ENCODE measurements at regions not wholly inside any gene's neighbourhood (a gene's known extent, or its start where the extent isn't known, plus 50 kb on each side); places are given as distances from the start of the nearest gene placed in this dataset.

DNA sequence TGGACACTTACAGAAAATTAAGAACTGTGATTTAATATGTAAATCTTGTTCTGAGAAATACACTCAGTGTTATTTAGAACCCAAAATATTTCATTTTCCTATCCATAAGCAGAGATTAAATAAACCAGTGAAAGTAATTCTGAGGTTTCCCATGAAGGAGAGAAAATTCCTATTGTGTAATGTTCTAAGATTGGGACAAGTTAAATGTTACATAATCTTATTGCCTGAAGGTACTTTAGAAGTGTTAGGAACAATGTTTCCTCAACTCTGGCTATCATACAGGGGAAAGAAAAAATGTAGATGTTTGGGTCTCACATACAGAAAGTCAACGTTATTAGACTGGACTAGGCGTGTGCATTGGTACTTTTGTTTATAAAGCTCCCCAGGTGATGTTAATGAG, 281.9 kb upstream of the SYT10 start:
- TF ChIP-seq FOSL1 (IDR thresholded peaks at IDR 0.05; ENCODE audit: low read depth) (no peak), RAD21 (IDR thresholded peaks at IDR 0.05; ENCODE audit: low read depth) (no peak), ZFX (IDR thresholded peaks at IDR 0.05) (no peak), SIN3A (IDR thresholded peaks at IDR 0.05; ENCODE audit: low read depth) (no peak), POLR2AphosphoS5 (IDR thresholded peaks at IDR 0.05; ENCODE audit: low read depth, low read length) (no peak)
- TF ChIP-seq, protein P1, sequence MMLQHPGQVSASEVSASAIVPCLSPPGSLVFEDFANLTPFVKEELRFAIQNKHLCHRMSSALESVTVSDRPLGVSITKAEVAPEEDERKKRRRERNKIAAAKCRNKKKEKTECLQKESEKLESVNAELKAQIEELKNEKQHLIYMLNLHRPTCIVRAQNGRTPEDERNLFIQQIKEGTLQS (IDR thresholded peaks at IDR 0.05), result no peak
- no peak for ATAC-seq
- Histone ChIP-seq H3K9me2 (ENCODE audit: insufficient read depth) (no peaks in the 10 kb centered on the region), H3K9ac (ENCODE audit: low read length) (no peak overlapping the region), H3K9me3 (ENCODE audit: control insufficient read depth in 1 of 2, insufficient read depth in 1 of 2, low read depth in 1 of 2, low read length in 2 of 2) (peaks cover 0 to 24% of the 10 kb centered on the region in 2 experiments; a peak in 2 of 4 replicates), H2AFZ (ENCODE audit: low read depth, low read length, poor library complexity, severe bottlenecking) (no peak overlapping the region), H3K4me2 (ENCODE audit: low read length) (no peak overlapping the region), H3K27me3 (ENCODE audit: insufficient read depth, low read length) (no peaks in the 10 kb centered on the region), H3K4me3 (replicated peaks in 1 of 2; ENCODE audit: low read depth in 1 of 2, low read length in 2 of 2) (no peak overlapping the region), H3K79me2 (ENCODE audit: insufficient read depth, low read length) (no peaks in the 10 kb centered on the region), H3K27ac (ENCODE audit: low read depth, low read length) (no peak overlapping the region), H4K20me1 (ENCODE audit: insufficient read depth) (no peaks in the 10 kb centered on the region), H3K4me1 (ENCODE audit: control insufficient read depth in 1 of 2, insufficient read depth in 2 of 2, low read length in 2 of 2) (no peaks in the 10 kb centered on the region), H3K36me3 (ENCODE audit: control insufficient read depth in 1 of 2, insufficient read depth in 2 of 2, low read length in 2 of 2) (no peaks in the 10 kb centered on the region)
- CTCF ChIA-PET, result no interaction called here
- RAD21 ChIA-PET (ENCODE audit: low non-redundant PET in 1 of 2, low total read pairs in 2 of 2, uncharacterized antibody in 2 of 2, unreplicated experiment in 2 of 2), result no interaction called here
- intact Hi-C loops (cut with micrococcal nuclease), result no loop called here
- BruUV-seq (replicated peaks), result no TSS peak
- DNase-seq (ENCODE audit: low read depth, low spot score), result no peak
- POLR2A ChIA-PET, result no interaction called here

- no peak overlapping the region for H3K4me3 ChIP-seq (replicated peaks in 1 of 2; ENCODE audit: low read depth in 1 of 2, low read length in 2 of 2)
- no peaks in the 10 kb centered on the region for H3K27me3 ChIP-seq (ENCODE audit: insufficient read depth, low read length)
- no peak overlapping the region for H3K4me2 ChIP-seq (ENCODE audit: low read length)
- H3K9ac ChIP-seq (ENCODE audit: low read length), result no peak overlapping the region
- ChIA-PET POLR2A (no interaction called here), RAD21 (ENCODE audit: low non-redundant PET in 1 of 2, low total read pairs in 2 of 2, uncharacterized antibody in 2 of 2, unreplicated experiment in 2 of 2) (no interaction called here), CTCF (no interaction called here)
- ATAC-seq (no peak), DNase-seq (ENCODE audit: low read depth, low spot score) (no peak)
- H3K9me3 ChIP-seq (ENCODE audit: control insufficient read depth in 1 of 2, insufficient read depth in 1 of 2, low read depth in 1 of 2, low read length in 2 of 2), result peaks cover 0 to 11% of the 10 kb centered on the region in 2 experiments; a peak in 2 of 4 replicates
- no peaks in the 10 kb centered on the region for H3K4me1 ChIP-seq (ENCODE audit: control insufficient read depth in 1 of 2, insufficient read depth in 2 of 2, low read length in 2 of 2)
- no peaks in the 10 kb centered on the region for H3K79me2 ChIP-seq (ENCODE audit: insufficient read depth, low read length)
- no peak overlapping the region for H3K27ac ChIP-seq (ENCODE audit: low read depth, low read length)
- H3K36me3 ChIP-seq (ENCODE audit: control insufficient read depth in 1 of 2, insufficient read depth in 2 of 2, low read length in 2 of 2), result no peaks in the 10 kb centered on the region
- H2AFZ ChIP-seq (ENCODE audit: low read depth, low read length, poor library complexity, severe bottlenecking), result no peak overlapping the region
- intact Hi-C loops (cut with micrococcal nuclease), result no loop called here
- TF ChIP-seq ZFX (IDR thresholded peaks at IDR 0.05) (no peak), YY1 (IDR thresholded peaks at IDR 0.05; ENCODE audit: extremely low read depth, insufficient replicate concordance, low read depth, low read length) (no peak), FOSL1 (IDR thresholded peaks at IDR 0.05; ENCODE audit: low read depth) (no peak), POLR2A (IDR thresholded peaks at IDR 0.05; ENCODE audit: borderline replicate concordance, extremely low read depth, insufficient read depth, insufficient read length) (no peak), MAX (IDR thresholded peaks at IDR 0.05) (no peak), JUND (IDR thresholded peaks at IDR 0.05) (no peak), ELF1 (IDR thresholded peaks at IDR 0.05; ENCODE audit: borderline replicate concordance, low read depth) (no peak), SIN3A (IDR thresholded peaks at IDR 0.05; ENCODE audit: low read depth) (no peak)
- no TSS peak for BruUV-seq (replicated peaks)
- no peaks in the 10 kb centered on the region for H3K9me2 ChIP-seq (ENCODE audit: insufficient read depth)
- no peaks in the 10 kb centered on the region for H4K20me1 ChIP-seq (ENCODE audit: insufficient read depth)
These were observed 285.2 kb upstream of the SYT10 start for GRCh38 chr12:33724867-33725266.

All from HCT116 (cell line).